PC-3 (cell line): ENCODE measurements at regions not wholly inside any gene's neighbourhood (a gene's known extent, or its start where the extent isn't known, plus 50 kb on each side); places are given as distances from the start of the nearest gene placed in this dataset.
"Not testable (repeated sequence)": the region's sequence is repeated elsewhere in the genome, so short reads cannot be mapped to it uniquely, and the experiment has no call there.

Experiments used
- ATAC-seq: fragments of 200-7000 bp; cut with Tn5 transposase; 2 replicates; pipeline ENCODE4 v1.9.1; 2020; ENCODE audit warnings: mild to moderate bottlenecking, moderate library complexity
- BruUV-seq: library from RNA; stranded (reverse); fragments of 400-500 nt; replicated peaks from 2 replicates; lab custom pipeline; 2021; lab: Mats Ljungman, UMichigan
- CTCF ChIA-PET: fragments of 300-600 bp; sonication (Branson Sonifier 250); formaldehyde crosslinking; loops from one replicate; lab custom pipeline; 2022; ENCODE audit warnings: antibody characterized with exemption; lab: Charles Lee
- POLR2A ChIA-PET: fragments of 300-600 bp; sonication (Branson Sonifier 250); formaldehyde crosslinking; loops from one replicate; lab custom pipeline; 2022; ENCODE audit warnings: antibody characterized with exemption; ENCODE audit not compliant: unreplicated experiment; lab: Charles Lee
- DNase-seq: peaks from one replicate; pipeline ENCODE4 v3.0.0-alpha.2; 2015
- H2AFZ ChIP-seq: fragments of 300-600 bp; sonication (generic); 2 replicates; pipeline ENCODE4 v1.6.0; 2016; ENCODE audit warnings: antibody characterized with exemption, low read length
- H3F3A ChIP-seq: fragments of 300-600 bp; sonication (generic); one replicate; pipeline ENCODE4 v1.6.0; 2017; ENCODE audit warnings: antibody characterized with exemption, low read length, control low read depth, mild to moderate bottlenecking; ENCODE audit not compliant: unreplicated experiment
- H3K27ac ChIP-seq: fragments of 300-600 bp; sonication (generic); 2 replicates; pipeline ENCODE4 v1.5.1; 2016; ENCODE audit warnings: mild to moderate bottlenecking, low read length
- H3K27me3 ChIP-seq: fragments of 300-600 bp; sonication (generic); 2 replicates; pipeline ENCODE4 v1.6.1; 2016; ENCODE audit warnings: low read length, mixed read lengths
- H3K36me3 ChIP-seq: fragments of 300-600 bp; sonication (generic); 2 replicates; pipeline ENCODE4 v1.6.1; 2016; ENCODE audit warnings: low read depth, mixed run types, low read length, mixed read lengths
- H3K4me1 ChIP-seq: fragments of 300-600 bp; sonication (generic); 2 replicates; pipeline ENCODE4 v1.5.1; 2016; ENCODE audit warnings: low read length; ENCODE audit not compliant: insufficient read depth
- H3K4me2 ChIP-seq: fragments of 300-600 bp; sonication (generic); 2 replicates; pipeline ENCODE4 v1.6.0; 2016; ENCODE audit warnings: low read length
- H3K4me3 ChIP-seq: fragments of 300-600 bp; sonication (generic); 2 replicates; pipeline ENCODE4 v1.5.1; 2016; ENCODE audit warnings: mild to moderate bottlenecking, low read length, mixed read lengths
- H3K79me2 ChIP-seq: fragments of 300-600 bp; sonication (generic); 2 replicates; pipeline ENCODE4 v1.6.1; 2017; ENCODE audit warnings: low read length, mixed read lengths
- H3K9ac ChIP-seq: fragments of 300-600 bp; sonication (generic); 2 replicates; pipeline ENCODE4 v1.6.0; 2016; ENCODE audit warnings: mild to moderate bottlenecking, low read length
- H3K9me2 ChIP-seq: fragments of 300-600 bp; sonication (generic); replicated peaks from 2 replicates; pipeline ENCODE4 v1.6.1; 2016; ENCODE audit warnings: mixed run types, low read length, mixed read lengths
- H3K9me3 ChIP-seq: fragments of 300-600 bp; sonication (generic); 2 replicates; pipeline ENCODE4 v1.6.1; 2016; ENCODE audit warnings: low read length, mixed read lengths
- H4K20me1 ChIP-seq: fragments of 300-600 bp; sonication (generic); 2 replicates; pipeline ENCODE4 v1.6.1; 2016; ENCODE audit warnings: low read length, mixed read lengths
- CTCF ChIP-seq: fragments of 300-600 bp; sonication (generic); conservative IDR thresholded peaks from 2 replicates; pipeline ENCODE4 v1.5.1; 2017; ENCODE audit warnings: antibody characterized with exemption, low read depth, mild to moderate bottlenecking, low read length
- EZH2 ChIP-seq: fragments of 300-600 bp; sonication (generic); IDR thresholded peaks from one replicate; pipeline ENCODE4 v1.6.1; 2017; ENCODE audit warnings: antibody characterized with exemption, mild to moderate bottlenecking, low read length; ENCODE audit not compliant: unreplicated experiment
- EZH2phosphoT487 ChIP-seq: fragments of 300-600 bp; sonication (generic); IDR thresholded peaks from 2 replicates; pipeline ENCODE4 v1.6.1; 2018; ENCODE audit warnings: mild to moderate bottlenecking, antibody characterized with exemption, low read length, borderline replicate concordance
- intact Hi-C: fragments of 100-400 bp; cut with micrococcal nuclease; formaldehyde crosslinking; loops from 2 replicates; pipeline ENCODE4 v1.9.0; 2023

GRCh38 chr19:28546148-28546685 is 666.7 kb downstream of the UQCRFS1 start:
- BruUV-seq: no TSS peak
- no peak overlapping the region for H3K4me2 ChIP-seq
- H3K27me3 ChIP-seq: no peaks in the 10 kb centered on the region
- no peaks in the 10 kb centered on the region for H3K36me3 ChIP-seq
- DNase-seq: no peak
- CTCF ChIA-PET: no interaction called here
- H3K4me1 ChIP-seq: no peaks in the 10 kb centered on the region
- TF ChIP-seq CTCF (no peak), EZH2 (no peak), EZH2phosphoT487 (no peak)
- no peak overlapping the region for H3K27ac ChIP-seq
- no peaks in the 10 kb centered on the region for H3K9me2 ChIP-seq
- no peak overlapping the region for H3K9ac ChIP-seq
- ATAC-seq: no peak
- no peak overlapping the region for H3K4me3 ChIP-seq
- no peaks in the 10 kb centered on the region for H4K20me1 ChIP-seq
- POLR2A ChIA-PET: no interaction called here
- no peaks in the 10 kb centered on the region for H3K9me3 ChIP-seq
- no peaks in the 10 kb centered on the region for H3K79me2 ChIP-seq
- H2AFZ ChIP-seq: no peak overlapping the region
- no peaks in the 10 kb centered on the region for H3F3A ChIP-seq
- intact Hi-C loops: no loop called here

GRCh38 chr19:28545397-28545796 is 667.6 kb downstream of the UQCRFS1 start:
- H3K4me1 ChIP-seq, H3K27ac ChIP-seq, H3K4me3 ChIP-seq, H4K20me1 ChIP-seq, H3K9ac ChIP-seq, H3K4me2 ChIP-seq, BruUV-seq, CTCF ChIA-PET, DNase-seq, H3F3A ChIP-seq, H3K79me2 ChIP-seq, H3K9me2 ChIP-seq, H2AFZ ChIP-seq, H3K36me3 ChIP-seq, POLR2A ChIA-PET, ATAC-seq, H3K27me3 ChIP-seq, H3K9me3 ChIP-seq, intact Hi-C loops: not testable (repeated sequence)

DNA sequence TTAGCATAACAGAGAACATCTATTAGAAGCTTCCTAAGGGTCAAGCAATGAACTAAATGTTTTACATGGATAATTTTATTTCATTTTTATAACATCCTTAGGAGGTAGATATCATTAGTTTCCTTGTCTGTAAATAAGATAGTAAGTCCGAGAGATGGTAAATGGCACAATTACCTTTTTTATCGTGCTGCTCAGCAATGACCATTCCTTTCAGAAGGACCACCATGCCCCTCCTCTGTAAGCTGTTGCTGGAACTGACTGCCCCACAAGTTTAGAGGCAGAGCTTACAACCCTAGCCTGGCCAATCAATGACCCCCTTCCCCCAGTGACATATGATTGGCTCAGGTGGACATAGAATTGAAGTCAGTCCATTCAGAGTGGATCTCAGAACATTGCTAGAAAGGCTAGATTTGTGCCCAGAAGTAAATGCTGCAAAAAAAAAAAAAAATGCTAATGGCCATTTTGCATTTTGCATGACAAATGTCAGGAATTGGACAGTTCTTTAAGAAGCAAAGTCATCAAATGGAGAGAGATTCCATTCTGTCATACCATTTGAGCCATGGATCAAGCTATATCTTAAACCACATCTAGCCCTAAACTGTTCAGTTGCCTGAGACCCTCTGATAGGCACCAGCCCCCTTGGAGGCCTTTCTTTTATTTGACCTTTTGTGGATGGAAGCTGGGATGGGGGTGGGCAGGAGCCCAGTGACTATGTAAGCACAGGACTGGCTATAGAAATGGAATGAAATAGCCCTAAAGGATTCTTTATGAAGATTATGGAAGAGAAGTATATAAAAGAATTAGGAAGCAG is 668.3 kb downstream of the UQCRFS1 start:
- intact Hi-C loops: no loop called here
- no peaks in the 10 kb centered on the region for H3K9me3 ChIP-seq
- H3K4me2 ChIP-seq: no peak overlapping the region
- H3K4me1 ChIP-seq: no peaks in the 10 kb centered on the region
- H2AFZ ChIP-seq: no peak overlapping the region
- no TSS peak for BruUV-seq
- no peak overlapping the region for H3K9ac ChIP-seq
- ChIA-PET POLR2A (no interaction called here), CTCF (no interaction called here)
- no peaks in the 10 kb centered on the region for H3K9me2 ChIP-seq
- H4K20me1 ChIP-seq: no peaks in the 10 kb centered on the region
- no peak overlapping the region for H3K27ac ChIP-seq
- no peaks in the 10 kb centered on the region for H3K27me3 ChIP-seq
- H3K4me3 ChIP-seq: no peak overlapping the region
- DNase-seq (no peak), ATAC-seq (no peak)
- no peaks in the 10 kb centered on the region for H3K36me3 ChIP-seq
- TF ChIP-seq EZH2 (no peak), CTCF (no peak), EZH2phosphoT487 (no peak)
- H3F3A ChIP-seq: no peaks in the 10 kb centered on the region
- H3K79me2 ChIP-seq: no peaks in the 10 kb centered on the region
